AG04450 (cell line): ENCODE measurements at regions not wholly inside any gene's neighbourhood (a gene's known extent, or its start where the extent isn't known, plus 50 kb on each side); places are given as distances from the start of the nearest gene placed in this dataset.

Experiments
- CTCF ChIA-PET: fragments of 300-600, 350-600 bp; formaldehyde crosslinking; extraction: SDS; loops from one replicate; lab custom pipeline; 2022; ENCODE audit warnings: antibody characterized with exemption, inconsistent platforms; lab: Charles Lee
- POLR2A ChIA-PET: fragments of 350-600 bp; formaldehyde crosslinking; extraction: SDS; loops from one replicate; lab custom pipeline; 2021; ENCODE audit warnings: antibody characterized with exemption, inconsistent platforms; lab: Yijun Ruan, JAX
- DNase-seq: peaks from one replicate; pipeline ENCODE4 v3.0.0-alpha.2; 2011; ENCODE audit warnings: low read depth, low spot score
- H3K27ac ChIP-seq: one replicate; pipeline ENCODE4 v1.5.1; 2012; ENCODE audit warnings: low read depth, low read length, control low read depth
- H3K27me3 ChIP-seq: one replicate; pipeline ENCODE4 v1.6.0; 2012; ENCODE audit warnings: low read length; ENCODE audit not compliant: control insufficient read depth, insufficient read depth
- H3K4me3 ChIP-seq: 2 replicates; pipeline ENCODE4 v1.5.1; 2011; ENCODE audit warnings: mild to moderate bottlenecking, low read depth, low read length, control low read depth
- H3K9me3 ChIP-seq: 2 replicates; pipeline ENCODE4 v1.5.1; 2012; ENCODE audit warnings: low read length; ENCODE audit not compliant: control insufficient read depth, insufficient read depth
- TF ChIP-seq, protein P1 (sequence below): IDR thresholded peaks from 2 replicates; pipeline ENCODE4 v1.5.1; 2011; ENCODE audit warnings: low read depth, low read length, control low read depth, inconsistent platforms

DNA sequence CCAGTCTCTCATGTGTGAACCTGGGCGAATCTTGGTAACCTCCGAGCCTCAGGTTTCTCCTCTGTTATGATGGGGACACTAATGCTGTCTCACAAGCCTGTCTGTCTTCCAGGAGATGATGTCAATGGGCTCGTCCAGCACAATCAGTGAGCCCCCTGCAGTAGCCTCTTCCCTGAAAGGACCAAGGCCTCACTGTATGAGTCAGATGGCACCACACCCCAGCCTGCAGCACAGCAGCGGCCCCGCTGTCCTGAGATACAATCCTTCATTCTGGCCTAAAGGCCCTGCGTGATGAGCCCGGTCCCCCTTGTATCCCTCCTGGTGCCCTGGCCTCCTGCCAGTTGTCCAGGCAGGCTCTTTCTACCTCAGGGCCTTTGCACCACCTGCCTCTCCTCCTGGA is 234.4 kb downstream of the IRF8 start:
- TF ChIP-seq, protein P1, sequence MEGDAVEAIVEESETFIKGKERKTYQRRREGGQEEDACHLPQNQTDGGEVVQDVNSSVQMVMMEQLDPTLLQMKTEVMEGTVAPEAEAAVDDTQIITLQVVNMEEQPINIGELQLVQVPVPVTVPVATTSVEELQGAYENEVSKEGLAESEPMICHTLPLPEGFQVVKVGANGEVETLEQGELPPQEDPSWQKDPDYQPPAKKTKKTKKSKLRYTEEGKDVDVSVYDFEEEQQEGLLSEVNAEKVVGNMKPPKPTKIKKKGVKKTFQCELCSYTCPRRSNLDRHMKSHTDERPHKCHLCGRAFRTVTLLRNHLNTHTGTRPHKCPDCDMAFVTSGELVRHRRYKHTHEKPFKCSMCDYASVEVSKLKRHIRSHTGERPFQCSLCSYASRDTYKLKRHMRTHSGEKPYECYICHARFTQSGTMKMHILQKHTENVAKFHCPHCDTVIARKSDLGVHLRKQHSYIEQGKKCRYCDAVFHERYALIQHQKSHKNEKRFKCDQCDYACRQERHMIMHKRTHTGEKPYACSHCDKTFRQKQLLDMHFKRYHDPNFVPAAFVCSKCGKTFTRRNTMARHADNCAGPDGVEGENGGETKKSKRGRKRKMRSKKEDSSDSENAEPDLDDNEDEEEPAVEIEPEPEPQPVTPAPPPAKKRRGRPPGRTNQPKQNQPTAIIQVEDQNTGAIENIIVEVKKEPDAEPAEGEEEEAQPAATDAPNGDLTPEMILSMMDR, result no peak
- no peaks in the 10 kb centered on the region for H3K27me3 ChIP-seq
- no peak overlapping the region for H3K27ac ChIP-seq
- no peak overlapping the region for H3K4me3 ChIP-seq
- ChIA-PET CTCF (no interaction called here), POLR2A (no interaction called here)
- peaks cover 14% of the 10 kb centered on the region for H3K9me3 ChIP-seq
- no peak for DNase-seq

DNA sequence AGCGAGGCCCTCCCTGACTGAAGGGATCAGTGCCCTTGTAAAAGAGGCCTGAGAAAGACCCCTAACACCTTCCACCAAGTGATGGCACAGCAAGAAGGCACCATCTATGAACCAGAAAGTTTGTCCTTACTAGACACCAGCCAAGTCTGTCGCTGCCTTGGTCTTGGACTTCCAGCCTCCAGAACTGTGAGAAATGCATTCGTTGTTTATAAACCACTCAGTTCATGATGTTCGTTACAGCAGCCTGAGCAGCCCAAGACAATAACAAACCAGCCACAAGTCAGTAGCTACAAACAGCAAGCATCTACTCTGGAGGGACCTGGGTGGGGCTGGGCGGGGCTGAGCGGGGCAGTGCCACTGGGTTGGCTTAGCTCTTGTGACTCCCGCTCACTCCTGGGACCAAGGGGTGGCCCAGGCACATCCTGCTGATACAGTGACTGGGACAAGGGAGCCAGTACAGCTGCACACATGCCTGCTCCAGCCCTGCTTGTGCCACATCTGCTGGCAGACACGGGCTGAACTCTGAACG is 234.9 kb downstream of the IRF8 start:
- no peak for DNase-seq
- Histone ChIP-seq H3K9me3 (peaks cover 14% of the 10 kb centered on the region), H3K4me3 (no peak overlapping the region), H3K27ac (no peak overlapping the region), H3K27me3 (no peaks in the 10 kb centered on the region)
- TF ChIP-seq, protein P1, result no peak
- POLR2A ChIA-PET, result no interaction called here
- CTCF ChIA-PET, result no interaction called here

DNA sequence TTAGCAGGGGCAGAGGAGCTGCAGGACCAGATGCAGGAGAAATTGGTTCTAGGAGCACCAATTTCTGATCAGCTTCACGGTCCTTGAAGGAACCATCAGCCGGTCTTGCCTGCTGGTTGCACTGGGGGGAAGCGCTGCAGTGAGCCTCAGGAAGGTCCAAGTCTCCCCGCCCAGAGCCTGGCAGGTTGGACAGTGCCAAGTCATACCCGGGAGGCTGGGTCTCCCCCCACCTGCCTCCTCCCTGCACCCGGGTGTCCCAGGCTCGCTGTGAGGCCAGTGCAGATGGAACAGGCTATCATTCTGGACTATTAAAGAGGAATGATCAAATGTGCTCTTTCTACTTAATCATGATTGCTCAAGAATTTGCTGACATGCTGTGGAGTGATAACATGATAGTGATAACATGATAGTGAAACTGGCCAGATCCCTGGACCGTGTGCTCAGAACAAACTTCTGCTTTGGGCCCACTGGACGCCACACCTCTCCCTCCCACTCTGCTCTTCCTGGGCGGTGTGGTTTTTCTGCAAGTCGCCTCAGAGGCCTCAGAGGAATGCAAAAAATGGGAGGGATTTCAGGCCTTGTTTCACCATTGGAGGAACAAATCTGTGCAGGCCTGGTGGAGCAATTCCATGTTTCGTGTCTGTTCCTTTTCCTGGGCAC is 236.0 kb downstream of the IRF8 start:
- H3K27ac ChIP-seq, result no peak overlapping the region
- CTCF ChIA-PET, result no interaction called here
- POLR2A ChIA-PET, result no interaction called here
- DNase-seq, result no peak
- no peak overlapping the region for H3K4me3 ChIP-seq
- TF ChIP-seq, protein P1, result no peak
- peaks cover 14% of the 10 kb centered on the region for H3K9me3 ChIP-seq
- peaks cover under 1% of the 10 kb centered on the region for H3K27me3 ChIP-seq

DNA sequence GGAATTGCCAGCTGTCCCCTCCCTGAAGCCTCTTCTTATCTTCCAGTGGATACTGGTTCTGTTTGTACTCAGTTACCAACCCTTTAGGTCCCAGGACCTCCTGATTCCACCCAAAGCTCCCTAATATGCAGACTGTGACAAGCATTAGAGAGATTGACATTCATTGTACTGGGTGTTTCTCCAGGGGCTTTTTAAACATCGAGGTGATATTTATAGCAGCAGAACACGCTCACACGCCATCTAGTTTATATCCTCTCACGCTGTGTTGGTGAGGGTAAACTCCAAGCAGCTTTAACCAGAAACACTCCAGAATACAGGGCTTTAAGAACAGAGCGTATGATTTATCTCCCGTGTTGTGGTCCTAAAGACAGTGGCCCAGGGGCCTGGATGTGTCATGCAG is 238.4 kb downstream of the IRF8 start:
- POLR2A ChIA-PET, result no interaction called here
- no peak for DNase-seq
- Histone ChIP-seq H3K4me3 (no peak overlapping the region), H3K27me3 (peaks cover 4% of the 10 kb centered on the region), H3K27ac (no peak overlapping the region), H3K9me3 (peaks cover 14% of the 10 kb centered on the region)
- CTCF ChIA-PET, result no interaction called here
- TF ChIP-seq, protein P1, result no peak
